Pons (tissue), 1 donor: ENCODE measurements at regions not wholly inside any gene's neighbourhood (a gene's known extent, or its start where the extent isn't known, plus 50 kb on each side); places are given as distances from the start of the nearest gene placed in this dataset.
"Not testable (repeated sequence)": the region's sequence is repeated elsewhere in the genome, so short reads cannot be mapped to it uniquely, and the experiment has no call there.

Experiments
- DNase-seq: peaks from one replicate; pipeline ENCODE4 v3.0.0-alpha.2; 2016; ENCODE audit warnings: low spot score

DNA sequence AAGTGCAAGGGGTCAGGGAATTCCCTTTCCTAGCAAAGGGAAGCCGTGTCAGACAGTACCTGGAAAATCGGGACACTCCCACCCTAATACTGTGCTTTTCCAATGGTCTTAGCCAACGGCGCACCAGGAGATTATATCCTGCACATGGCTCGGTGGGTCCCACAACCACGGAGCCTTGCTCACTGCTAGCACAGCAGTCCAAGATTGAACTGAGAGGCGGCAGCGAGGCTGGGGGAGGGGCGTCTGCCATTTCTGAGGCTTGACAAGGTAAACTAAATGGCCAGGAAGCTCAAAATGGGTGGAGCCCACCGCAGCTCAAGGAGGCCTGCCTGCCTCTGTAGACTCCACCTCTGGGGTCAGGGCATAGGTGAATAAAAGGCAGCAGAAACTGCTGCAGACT lies 76.5 kb upstream of the LINC00632 start:
- not testable (repeated sequence) for DNase-seq

DNA sequence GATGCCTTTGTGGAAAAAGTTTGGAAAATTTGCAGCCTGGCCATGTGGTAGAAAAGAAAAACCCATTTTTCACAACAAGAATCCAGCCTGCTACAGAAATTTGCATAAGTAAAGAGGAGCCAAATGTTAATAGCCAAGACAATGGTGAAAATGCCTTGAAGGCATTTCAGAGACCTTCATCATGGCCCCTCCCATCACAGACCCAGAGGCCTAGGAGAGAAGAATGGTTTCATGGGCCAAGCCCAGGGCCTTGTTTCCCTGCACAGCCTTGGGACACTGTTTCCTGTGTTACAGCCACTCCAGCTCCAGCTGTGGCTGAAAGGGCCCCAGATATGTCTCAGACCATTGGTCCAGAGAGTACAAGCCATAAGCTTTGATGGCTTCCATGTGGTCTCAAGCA lies 101.4 kb upstream of the LINC00632 start:
- DNase-seq, result no peak

DNA sequence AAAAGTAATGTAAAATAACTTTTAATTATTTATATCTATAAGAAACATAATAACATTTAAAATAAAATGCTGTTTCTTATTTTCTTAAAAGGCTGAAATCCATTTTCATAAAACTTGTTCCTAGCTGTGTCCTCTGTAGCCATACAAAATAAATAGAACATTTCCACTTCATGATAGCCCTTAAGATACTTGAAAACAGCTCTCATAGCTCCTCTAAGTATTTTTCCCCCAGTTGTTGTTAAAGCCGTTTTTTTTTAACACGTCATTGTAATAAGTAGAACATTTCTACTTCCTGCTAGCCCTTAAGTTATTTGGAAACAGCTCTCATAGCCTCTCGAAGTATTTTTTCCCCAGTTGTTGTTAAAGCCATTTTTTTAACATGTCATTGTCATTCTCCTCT lies 97.3 kb upstream of the SOX3 start:
- no peak for DNase-seq

DNA sequence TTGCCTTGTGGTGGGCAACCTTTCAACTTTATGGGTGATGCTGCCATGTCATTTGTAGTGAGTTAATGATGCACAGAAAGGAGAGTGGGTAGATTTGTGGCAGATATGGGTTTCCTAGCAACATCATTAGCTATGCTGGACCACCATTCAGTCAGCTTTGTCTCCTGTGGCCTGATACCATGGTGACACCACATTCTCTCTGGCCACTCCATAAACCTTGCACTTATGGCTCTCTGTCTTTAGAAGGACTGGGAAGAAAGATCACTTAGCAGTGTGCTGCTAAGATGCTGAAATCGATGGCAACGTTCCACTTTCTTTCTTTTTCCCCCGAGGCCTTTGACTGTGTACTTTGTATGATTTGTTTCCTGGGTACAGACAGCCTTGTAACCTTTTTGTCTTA lies 95.0 kb upstream of the SOX3 start:
- DNase-seq, result no peak

DNA sequence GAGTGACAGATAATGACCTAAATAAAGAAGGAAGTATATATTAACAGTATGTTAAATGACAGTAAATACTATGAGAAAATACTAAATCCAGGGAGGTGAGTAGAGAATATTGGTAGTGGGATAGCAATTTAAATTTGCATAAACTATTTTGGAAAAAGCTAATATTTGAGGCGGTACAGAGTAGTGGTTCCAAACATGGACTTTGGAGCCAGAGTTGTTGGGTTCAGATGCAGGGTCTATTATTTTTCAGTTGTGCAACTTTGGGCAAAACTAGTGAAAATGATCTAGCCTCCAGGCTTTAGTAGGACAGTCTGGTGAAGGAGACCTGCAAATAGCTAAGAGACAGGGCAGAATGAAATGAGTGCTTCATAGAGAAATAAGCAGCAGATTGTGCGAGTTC lies 84.8 kb upstream of the SOX3 start:
- DNase-seq, result no peak

DNA sequence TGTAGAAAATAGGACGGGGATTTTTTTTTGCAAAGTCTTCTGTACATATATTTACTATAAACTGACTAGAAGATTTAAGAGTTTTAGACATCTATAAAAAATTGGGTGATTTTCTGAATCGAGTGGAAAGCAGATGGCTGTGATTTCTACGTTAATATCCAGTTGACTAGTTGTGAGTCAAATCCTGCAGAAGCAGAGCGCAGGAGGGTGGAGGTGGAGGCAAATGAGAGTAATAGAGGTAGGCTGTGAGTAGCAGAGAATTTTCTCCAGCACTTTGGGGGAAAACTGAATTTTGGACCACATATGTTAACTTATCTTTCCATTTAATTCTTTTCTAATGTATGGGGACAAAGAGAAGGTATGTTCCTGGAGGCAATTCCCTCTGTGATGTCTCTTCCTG lies 82.1 kb upstream of the SOX3 start:
- DNase-seq, result no peak

DNA sequence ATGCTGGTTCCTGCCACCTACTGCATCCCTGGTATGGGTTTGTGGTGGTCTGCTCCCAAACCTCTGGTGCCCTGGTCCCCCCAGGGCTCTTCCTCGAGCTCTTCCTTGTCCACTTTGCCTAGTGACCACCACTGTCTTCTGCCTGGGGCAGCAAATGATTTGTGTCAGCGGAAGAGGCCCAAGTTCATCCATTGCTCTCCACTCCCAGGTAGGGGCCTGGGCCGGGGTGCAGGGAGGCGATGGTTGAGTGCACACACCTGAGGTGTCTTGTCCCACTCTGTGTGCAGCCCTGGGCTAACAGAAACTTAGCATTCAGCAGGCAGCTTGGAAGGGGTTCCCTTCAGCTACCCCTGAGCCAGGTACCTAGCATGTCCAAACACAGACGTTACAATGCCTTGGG lies 75.6 kb upstream of the SOX3 start:
- DNase-seq, result no peak

DNA sequence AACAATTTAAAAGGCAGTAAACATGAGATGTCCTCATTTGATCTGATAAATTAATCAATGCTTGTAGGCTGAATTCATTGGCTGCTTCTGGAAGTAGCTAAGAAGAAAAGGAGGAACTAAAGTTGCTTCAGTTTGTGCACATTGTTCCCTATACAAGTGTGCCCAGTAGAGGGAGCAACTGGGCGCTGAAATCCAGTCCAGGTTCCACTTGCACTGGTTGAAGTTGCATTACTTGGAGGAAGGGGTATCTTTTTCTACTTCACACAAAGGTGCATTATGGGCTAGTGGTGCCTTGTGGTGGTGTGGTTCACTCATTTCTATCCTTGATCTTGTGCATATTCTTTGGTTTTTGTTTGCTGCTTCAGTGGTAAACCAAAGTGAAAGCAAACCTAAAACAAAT lies 67.9 kb upstream of the SOX3 start:
- peak; percentile 32 for DNase-seq

DNA sequence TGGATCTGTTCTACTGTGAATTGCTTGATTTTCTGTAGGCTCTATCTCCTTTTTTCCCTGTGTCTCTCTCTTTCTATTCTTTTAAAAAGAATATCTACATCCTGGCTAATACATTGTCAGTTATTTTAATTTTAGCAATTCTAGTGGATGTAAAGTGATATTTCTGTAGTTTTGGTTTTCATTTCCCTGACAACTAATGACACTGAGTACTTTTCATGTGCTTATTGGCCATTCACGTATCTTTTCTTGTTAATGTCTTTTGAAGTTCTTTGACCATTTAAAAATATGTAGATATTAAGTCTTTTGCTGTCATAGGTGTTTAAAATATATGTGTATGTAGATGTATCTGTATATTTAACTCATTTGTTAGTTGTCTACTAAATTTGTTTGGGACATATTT lies 59.0 kb upstream of the SOX3 start:
- no peak for DNase-seq
